ENCODE measurements at regions not wholly inside any gene's neighbourhood (a gene's known extent, or its start where the extent isn't known, plus 50 kb on each side); places are given as distances from the start of the nearest gene placed in this dataset.

DNA sequence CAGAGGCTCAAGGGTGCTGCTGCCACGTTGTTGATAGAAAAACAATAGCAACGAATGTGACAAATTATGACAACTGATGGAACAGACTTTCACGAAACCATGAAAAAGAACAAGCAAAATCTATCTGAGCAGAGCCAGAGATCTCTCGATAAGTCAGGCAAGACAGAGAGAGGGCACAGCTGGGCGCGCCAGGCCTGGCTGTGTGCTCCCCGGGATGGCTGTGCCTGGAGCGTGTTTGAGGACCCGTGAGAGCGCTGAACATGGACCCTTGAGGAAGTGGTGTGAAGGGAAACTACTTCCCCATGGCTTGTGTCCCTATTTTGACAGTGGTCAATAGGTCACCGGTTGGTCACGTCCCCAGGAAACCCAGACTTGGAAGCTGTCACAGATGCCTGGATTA is 83.1 kb upstream of the FGF3 start:
- TF ChIP-seq, protein P1, sequence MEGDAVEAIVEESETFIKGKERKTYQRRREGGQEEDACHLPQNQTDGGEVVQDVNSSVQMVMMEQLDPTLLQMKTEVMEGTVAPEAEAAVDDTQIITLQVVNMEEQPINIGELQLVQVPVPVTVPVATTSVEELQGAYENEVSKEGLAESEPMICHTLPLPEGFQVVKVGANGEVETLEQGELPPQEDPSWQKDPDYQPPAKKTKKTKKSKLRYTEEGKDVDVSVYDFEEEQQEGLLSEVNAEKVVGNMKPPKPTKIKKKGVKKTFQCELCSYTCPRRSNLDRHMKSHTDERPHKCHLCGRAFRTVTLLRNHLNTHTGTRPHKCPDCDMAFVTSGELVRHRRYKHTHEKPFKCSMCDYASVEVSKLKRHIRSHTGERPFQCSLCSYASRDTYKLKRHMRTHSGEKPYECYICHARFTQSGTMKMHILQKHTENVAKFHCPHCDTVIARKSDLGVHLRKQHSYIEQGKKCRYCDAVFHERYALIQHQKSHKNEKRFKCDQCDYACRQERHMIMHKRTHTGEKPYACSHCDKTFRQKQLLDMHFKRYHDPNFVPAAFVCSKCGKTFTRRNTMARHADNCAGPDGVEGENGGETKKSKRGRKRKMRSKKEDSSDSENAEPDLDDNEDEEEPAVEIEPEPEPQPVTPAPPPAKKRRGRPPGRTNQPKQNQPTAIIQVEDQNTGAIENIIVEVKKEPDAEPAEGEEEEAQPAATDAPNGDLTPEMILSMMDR (IDR thresholded peaks at IDR 0.05), result no peak
- TF ChIP-seq POLR2A (IDR thresholded peaks at IDR 0.05), result no peak

Measured in testis (tissue), 2 donors.